ENCODE measurements at regions not wholly inside any gene's neighbourhood (a gene's known extent, or its start where the extent isn't known, plus 50 kb on each side); places are given as distances from the start of the nearest gene placed in this dataset.

GRCh38 chr7:43057141-43057540, 55.3 kb upstream of the HECW1 start (continued):
- TF ChIP-seq USF2 (IDR thresholded peaks at IDR 0.05; ENCODE audit: low read length) (no peak), JUN (IDR thresholded peaks at IDR 0.05; ENCODE audit: low read depth, low read length) (no peak)

Data from H1 (cell line).